Right renal cortex interstitium (tissue), 3 donors: ENCODE measurements at regions not wholly inside any gene's neighbourhood (a gene's known extent, or its start where the extent isn't known, plus 50 kb on each side); places are given as distances from the start of the nearest gene placed in this dataset.
A peak's percentile ranks its signal among the peaks of the same experiment; 100 is the strongest.
"Not testable (repeated sequence)": the region's sequence is repeated elsewhere in the genome, so short reads cannot be mapped to it uniquely, and the experiment has no call there.

ENCODE experiments used
- DNase-seq, 3 donors: peaks; one replicate each; pipeline ENCODE4 v3.0.0-alpha.2; 2013; ENCODE audit warnings: low read depth in 3 of 3, low spot score in 2 of 3

DNA sequence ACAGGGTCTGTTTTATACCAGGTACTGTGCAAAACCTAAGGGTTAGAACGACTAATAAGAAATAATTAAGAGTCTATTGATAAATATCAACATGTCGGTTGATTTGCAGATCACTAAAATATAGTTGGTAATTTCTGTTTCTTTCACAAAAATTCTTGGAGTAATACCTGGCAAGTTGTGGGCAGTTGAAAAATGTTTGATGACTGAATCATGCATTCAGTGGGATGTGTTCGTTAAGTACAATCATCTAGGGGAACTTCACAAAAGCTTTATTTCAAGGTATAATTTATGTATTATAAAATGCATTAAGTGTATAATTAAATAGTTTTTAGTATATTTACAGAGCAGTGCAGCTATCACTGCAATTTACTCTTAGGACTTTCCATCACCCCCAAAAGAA, 120.0 kb downstream of the KCNA5 start:
- no peak for DNase-seq

DNA sequence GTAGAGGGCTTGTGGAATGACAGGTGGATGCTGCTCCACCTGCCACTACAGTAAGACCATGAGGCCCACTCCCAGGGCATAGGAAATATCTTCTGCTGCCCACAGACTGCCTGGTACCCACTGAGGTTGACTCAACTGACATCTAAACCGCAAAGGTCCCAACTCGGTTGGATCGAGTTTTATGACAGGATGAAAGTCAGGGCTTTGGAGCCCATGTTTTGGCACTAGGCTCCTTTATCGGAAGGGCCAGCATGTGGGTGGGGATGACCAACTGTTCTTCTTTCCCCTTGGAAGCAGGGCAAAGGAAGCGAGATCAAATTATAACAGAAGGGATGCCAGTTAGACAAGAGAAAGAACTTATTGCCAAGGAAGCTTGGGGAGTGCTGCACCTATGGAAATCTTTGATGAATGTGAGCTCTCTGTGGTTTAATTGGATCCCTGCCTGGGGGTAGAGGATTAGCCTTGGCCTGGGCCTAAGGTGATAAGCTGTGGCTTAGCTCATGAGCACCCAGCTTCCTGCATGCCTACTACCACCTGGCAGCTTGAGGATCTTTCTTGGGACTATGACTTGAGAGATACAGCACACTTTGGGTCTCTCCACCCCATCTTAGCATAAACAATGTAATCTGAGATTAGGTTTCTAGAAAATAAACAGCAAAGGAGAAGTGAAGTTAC, 121.8 kb downstream of the KCNA5 start:
- no peak for DNase-seq

DNA sequence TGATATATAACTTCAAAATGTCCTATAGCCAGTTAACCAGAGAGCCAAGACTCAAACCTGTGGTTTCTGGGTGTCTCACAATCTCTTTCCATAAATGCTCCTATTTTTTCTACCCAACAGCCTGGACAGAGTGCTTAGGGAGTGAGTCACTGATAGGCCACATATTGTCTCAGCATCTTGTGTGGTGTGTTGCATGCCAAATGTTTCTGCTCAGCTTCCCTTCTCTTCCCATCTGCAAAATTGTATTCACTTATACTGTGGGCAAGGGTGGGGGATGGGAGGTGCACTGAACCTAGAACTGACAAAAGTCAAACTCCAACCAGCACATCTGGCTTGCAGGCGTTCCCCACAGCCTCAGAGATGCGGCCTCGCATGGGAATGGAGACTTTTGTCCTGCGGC, 123.3 kb downstream of the KCNA5 start:
- no peak for DNase-seq

DNA sequence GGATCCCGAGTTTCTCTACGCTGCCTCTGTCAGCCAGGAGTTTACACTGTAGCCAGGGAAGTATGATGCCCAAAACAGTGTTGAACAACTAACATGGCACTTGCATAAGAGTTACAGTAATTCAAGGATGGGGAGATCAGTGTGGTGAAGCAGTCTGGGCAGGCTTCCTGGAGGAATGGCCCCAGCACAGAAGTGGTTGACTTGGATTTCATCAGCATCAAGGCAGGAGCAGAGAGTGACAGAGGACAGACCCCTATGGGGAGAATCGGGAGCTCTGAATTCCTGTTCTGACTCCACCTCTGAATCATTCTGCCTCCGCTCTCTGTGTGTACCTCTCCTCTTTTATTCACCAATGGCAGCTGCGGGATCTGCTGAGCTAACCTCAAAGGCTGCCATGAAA, 124.5 kb downstream of the KCNA5 start:
- DNase-seq: no peak

DNA sequence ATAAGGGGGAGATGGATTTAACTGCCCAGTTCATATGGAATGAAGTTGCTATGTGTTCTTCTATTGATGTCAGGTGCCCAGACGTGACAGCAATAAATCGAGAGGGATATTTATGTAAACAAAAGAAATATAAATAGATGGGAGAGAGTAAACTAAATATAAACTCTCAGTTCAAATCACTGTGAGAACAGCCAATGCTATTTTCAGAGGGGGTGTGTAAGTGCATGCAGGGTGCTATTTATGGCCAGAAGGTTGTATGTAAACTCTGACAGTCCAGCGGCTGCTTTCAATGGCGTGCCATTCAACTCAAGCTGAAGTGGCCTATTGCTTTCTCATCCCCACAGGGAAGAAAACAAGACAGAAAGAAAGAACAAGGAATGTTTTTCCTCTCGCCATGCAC, 127.2 kb downstream of the KCNA5 start:
- DNase-seq: no peak

DNA sequence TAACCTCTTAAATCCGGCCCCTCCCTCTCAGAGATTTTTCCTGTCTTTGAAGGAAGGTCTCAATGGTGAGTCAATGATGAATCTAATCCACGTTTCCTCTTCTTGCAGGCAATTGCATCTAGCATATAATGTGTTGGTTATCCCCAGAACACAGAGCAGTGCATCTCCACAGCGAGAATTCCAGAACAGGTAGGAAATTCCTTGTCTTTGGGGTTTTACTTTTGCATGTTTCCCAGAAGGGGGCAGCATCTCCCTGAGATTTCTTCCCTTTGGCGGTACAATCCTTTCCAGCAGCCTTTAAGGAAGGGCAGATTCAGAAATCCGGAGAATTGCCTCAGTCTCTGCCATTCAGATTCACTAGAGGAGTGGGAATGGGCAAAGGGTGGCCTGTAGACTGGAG, 128.0 kb downstream of the KCNA5 start:
- DNase-seq: peak; percentile 33 to 54 (median 42)

DNA sequence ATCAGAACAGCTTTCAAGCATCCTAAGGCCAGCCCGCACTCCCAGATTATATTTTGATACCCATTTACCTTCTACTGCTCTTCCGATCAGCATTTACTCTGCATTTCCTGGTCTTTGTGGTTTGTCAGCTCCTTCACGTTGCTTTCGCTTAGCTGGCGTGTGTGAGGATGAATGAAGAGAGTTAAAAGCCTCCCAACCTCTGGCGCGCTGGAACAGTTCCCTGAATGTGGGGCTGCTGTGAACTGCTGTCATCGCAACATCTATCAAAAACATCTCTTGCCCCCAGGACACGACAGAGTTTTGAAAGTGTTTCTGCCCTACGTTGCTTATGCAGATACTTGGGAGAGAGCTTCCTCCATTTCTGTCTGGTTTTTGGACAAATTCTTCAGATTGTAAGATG, 129.2 kb downstream of the KCNA5 start:
- no peak for DNase-seq

DNA sequence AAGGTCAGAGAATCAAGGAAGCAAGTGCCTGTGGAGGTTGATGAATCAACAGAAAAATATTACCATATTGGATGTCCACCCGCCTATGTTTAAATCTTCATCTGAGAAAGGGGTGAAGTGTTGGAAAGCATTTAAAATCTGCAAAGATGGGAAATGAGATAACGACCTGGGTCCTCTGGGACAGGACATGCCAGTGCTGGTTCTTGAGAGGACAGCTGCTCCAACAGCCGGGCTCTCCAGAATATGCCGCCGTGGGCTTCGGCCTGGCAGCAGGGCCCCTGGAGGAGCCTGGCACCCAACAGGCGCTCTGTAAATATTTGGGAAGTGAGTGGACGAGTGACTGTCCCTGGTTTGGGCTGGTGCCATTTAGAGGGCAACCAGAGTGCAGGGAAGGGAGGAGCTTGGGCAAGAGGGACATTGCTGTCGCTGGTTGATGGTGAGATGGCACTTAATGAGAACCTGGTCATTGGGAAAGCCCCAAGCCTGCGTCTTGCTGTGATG, 129.9 kb downstream of the KCNA5 start:
- DNase-seq: no peak

DNA sequence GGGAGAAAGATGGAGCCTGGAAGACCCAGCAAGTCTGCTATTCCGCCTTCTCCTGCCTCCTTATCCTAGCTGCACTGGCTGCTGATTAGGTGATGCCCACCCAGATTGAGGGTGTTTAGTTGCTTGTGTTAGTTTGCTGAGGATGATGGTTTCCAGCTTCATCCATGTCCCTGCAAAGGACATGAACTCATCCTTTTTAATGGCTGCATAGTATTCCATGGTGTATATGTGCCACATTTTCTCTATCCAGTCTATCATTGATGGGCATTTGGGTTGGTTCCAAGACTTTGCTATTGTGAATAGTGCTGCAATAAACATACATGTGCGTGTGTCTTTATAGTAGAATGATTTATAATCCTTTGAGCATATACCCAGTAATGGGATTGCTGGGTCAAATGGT, 131.7 kb downstream of the KCNA5 start:
- not testable (repeated sequence) for DNase-seq

DNA sequence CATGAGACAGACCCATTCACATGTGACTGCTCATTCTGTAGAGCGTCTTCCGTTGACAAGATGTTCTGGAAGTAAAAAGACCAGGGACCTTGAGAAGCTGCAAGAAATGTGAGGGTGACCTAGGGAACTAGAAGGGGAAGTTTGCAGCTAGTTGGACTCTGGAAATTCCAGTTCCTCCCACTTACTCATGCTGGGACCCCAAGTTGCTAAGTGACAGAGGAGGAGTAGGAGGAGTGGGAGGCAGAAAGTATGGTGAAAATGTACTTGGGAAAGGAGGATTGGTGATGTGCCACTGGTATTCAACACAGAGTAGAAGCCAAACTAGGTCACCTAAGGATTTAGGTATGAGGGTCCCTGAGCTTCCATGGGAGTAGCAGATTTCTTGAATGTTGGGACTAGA, 132.4 kb downstream of the KCNA5 start:
- DNase-seq: no peak

DNA sequence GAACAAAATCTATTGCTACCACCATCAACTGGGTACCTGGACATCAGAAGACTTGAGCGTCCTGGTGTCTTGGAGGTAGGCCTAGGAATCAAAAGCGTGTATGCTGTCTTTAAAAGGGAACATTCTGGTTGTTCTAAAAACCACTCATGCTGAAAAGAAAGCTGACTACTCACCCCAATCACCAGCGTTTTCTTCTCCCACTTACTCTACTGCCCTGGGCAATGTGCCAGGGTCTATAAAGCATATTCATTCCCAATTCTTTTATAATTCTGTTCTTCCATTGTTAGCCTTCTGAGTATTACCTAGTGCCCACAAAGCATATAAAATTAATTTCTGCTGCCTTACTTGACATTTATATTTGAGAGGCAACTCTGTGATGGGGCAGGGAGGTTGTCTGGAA, 133.4 kb downstream of the KCNA5 start:
- no peak for DNase-seq

DNA sequence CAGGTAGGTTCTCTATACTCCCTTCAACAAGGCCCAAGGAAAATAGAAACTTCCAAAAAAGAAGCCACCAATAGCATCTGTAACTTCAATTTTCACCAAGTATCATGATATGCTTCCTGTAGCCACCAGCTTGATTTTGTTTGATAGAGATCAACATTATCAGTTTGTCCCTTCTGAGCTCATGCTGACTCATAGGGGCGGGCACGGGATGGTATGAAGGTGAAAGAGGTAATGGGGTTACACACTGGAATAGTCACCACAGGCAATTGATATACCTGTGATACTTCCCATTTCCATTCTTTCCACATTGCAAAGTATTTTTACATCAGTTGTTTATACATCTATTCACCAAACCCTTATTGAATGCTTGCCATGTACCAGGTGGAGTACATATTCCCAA, 134.1 kb downstream of the KCNA5 start:
- DNase-seq: no peak

DNA sequence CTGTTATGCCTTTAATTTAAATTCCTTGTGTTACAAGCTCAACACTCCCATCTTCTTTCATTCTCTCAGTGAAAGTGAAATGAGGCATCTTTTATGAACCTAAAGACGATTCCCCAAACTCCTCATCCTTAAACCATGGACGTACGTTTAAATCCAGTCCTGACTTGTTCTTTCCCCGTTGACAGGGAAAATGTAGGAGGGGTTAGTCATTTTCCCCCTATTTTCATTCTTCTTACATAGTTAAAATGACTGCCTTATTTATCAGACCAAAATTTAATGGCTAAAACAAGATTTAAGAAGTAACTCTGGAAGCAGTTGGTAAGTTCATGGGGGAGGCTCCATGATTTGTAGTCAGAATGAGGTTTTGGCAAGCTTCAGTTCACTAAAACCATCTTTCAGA, 134.9 kb downstream of the KCNA5 start:
- no peak for DNase-seq

DNA sequence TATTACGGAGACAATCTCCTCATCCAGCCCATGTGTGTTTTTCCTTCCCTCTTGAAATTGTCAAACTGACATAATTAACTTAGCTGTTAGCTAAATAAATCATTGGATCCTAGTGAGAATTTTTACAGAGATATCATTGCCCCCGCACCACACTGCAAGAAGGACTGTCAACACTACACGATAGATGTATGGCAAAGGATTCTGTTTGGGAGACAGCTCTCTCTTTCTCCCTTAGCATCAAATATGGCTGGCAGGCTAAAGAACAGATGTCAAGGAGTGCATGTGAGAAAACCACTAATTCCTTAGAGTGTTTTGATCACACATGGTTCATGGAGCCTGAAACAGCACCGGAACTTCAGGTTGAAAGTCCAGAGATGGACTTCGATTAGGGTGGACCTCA, 136.8 kb downstream of the KCNA5 start:
- DNase-seq: no peak

DNA sequence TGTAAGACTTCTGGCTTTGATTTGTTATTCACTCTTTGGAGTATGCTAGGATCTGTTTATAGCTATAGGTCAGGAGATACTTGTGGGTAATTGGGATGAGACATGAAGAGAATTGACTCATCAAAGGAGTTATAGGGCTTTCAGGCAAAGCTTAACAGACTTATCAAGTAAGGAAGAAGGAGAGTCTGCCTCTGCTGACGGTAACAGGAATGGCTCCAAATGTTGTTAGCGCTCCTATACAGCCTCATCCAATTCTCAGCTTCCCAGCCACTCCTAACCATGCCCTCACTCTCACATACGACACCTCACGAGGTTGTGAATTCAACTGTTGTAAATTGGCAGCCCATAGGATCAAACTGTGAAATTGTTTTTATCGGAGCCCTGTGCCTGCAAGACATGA, 140.5 kb downstream of the KCNA5 start:
- DNase-seq: no peak

DNA sequence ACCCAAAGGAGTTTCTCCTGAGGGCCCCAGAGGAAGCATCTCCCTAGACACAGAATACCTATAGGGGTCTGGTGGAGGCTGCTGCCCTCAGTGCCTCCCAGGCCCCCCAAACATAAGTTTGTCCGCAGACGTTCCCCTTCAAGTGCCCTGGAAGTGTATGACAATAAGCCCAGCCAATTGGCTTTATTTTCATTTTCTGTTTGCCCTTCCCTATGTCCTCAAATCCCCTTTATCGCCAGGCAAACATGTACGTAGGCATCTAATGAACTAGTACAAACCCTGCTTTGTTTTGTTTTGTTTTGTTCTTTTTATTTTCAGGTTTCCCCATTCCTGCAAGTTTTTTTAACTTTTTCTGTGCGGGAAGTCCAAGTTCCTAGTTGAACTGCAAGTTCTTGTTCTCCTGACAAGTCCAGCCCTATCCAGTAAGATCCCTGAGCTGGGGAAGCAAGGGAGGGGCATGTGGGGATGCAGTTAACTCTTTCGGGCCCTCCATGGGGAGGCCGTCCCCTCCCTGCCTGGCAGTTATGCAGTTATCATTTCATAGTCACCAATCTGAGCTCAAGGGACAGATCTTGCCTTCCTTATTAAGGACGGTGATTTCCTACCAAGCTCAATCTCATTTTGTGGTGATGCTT, 141.9 kb downstream of the KCNA5 start:
- no peak for DNase-seq

DNA sequence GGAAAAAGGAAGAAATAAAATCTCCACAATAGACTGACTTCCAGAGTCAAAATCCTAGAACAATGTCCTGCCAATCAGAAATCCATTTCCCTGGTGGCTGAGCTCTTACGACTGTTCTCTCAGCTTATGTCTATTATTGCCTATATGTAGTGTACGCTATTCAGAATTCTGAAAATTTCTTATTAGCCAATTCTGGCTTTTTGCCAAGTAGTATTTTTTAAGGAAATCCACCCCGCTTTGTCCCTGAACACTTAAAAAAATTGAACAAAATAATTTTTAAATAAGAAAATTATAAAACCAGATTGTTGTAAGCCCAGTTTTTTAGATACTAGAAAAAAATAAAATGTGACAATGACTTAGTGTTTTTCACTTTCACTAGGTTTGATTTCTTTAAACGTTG, 143.0 kb downstream of the KCNA5 start:
- DNase-seq: no peak

DNA sequence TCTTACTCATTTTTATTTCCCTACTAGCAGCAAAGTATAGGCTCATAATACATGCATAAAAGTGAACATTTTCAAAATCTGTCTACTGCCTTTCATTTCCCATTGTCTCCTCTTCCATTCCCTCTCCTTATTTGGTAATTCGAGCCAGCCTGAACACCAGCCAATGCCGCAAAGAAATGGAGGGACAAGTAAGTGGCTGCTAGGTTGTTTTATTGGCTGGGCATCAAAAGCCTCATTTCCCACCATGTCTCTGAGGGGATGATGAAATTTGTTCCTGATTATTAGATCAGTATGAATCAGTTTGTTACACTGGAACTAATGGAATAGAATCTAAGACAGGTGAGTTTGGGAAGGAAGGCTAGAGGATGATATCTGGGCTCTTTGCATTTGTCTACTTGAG, 143.5 kb downstream of the KCNA5 start:
- no peak for DNase-seq

DNA sequence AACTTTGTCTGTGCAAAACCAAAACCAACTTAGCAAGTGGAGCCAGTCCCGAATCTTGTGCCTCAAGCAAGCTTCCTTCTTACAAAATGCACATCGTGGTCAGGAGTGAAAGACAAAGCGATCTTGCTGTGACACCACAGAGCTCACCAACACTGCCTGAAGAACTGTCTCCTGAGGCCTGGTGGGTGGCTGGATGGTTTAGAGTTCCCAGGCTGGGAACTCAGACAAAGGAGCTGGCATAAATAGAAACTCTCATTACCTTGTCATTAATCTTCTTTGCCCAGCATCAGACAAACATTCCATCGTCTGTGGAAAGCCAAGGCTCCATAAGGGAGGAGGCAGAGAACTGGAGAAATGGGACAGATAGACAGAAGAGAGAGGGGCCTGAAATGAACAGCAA, 144.8 kb downstream of the KCNA5 start:
- no peak for DNase-seq

DNA sequence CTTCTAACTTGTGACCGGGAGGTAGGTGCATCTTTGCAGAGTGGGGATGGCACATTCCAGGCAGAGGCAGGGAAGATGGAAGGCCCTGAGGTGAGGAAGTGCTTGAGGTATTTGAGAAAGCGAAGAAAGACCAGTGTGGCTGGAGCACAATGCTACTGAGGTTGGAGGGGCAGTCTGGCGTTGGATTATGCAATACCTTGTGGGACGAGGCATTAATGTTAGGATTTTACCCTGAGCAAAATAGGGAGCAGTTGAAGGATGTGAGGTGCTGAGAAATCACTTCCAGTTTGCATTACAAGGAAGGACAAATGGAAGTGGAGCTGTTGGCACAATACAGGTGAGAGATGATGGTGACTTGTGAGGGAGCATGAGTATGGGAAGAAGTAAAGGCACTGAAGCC, 145.5 kb downstream of the KCNA5 start:
- DNase-seq: no peak

DNA sequence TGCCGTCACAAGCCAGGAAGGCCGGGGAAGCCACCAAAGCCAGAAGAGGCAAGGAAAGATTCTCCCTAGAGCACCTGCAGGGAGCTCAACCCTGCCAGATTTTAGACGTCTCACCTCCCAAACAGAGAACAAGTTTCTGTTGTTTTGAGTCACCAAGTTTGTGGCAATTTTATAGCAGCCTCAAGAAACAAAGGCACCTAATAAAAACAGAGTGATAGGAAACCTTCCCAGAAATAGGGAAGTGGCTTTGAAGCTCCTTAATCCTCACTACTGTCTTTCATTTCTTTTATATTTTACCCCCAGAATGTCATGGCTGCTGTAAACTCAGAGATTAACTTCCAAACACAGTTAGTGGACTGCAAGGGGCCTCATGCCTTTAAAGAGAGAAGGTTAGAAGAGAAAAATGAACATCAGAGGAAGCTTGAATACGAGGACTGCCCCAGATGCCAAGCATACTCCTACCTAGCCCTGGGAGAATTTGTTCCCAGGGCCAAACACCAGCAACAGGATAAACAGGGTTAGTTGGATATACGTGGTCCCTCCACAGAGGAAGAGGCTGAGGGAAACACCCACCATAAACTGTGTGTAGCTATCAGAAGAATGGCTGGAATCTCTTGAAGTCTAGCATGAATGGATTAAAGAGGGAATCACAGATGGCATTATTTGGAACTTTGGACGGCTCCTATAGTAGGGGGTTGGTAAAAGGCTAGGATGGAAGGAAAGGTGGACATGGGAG, 148.3 kb downstream of the KCNA5 start:
- no peak for DNase-seq

DNA sequence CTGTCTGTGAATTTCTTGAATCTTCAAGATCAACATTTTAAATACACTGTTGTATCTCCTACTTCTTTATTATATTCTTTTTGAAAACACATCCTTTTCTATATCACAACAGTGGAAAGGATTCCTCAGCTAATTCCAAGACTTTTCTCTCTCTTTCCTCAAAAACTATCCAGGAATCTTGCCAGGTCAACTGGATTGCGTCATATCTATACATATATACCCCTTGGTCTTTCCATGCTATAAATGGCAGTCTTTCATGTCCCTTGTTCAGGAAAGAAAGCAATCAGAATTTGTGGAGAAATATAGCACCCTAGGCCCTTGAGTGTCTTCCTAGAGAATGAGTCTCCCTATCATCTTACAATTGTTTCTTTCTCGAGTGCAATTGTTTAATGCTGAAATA, 149.0 kb downstream of the KCNA5 start:
- DNase-seq: no peak
